ENCODE measurements at regions not wholly inside any gene's neighbourhood (a gene's known extent, or its start where the extent isn't known, plus 50 kb on each side); places are given as distances from the start of the nearest gene placed in this dataset.

DNA sequence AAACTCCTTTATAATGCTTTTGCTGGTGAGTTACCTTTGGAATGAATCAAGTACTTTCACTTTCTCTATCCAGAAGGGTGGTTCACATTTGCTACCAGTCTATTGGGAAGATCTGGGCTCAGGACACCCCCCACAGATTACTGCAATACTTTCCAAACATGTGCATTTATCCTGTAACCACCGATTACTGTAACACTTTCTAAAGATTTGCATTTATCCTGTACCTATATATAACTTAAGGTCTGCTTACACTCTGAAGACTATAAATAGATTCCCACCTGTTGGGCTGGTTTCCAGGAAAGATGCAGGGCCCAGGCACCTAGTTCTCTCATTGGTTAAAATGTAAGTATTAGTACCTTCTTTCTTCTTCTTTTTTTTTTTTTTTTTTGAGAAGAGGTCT lies 113.0 kb upstream of the NEDD4L start:
- ChIA-PET POLR2A (no interaction called here), CTCF (no interaction called here)
- 0 out of 2 replicates have a peak overlapping the region, but pooled peaks have one; percentile 7 for H3K4me2 ChIP-seq
- no peak for DNase-seq
- no peaks in the 10 kb centered on the region for H3K27me3 ChIP-seq (ENCODE audit: insufficient read depth)
- no peak overlapping the region for H3K27ac ChIP-seq (ENCODE audit: low read depth in 2 of 2, low read length in 1 of 2)
- H3F3A ChIP-seq (replicated peaks; ENCODE audit: insufficient read depth), result no peaks in the 10 kb centered on the region
- TF ChIP-seq ELF1 (IDR thresholded peaks at IDR 0.05) (no peak), TEAD4 (IDR thresholded peaks at IDR 0.05; ENCODE audit: borderline replicate concordance, insufficient read depth) (no peak), FOXJ3 (CRISPR knock-in tag; IDR thresholded peaks at IDR 0.05) (no peak), RXRA (IDR thresholded peaks at IDR 0.05; ENCODE audit: borderline replicate concordance, low read depth) (no peak), EP300 (IDR thresholded peaks at IDR 0.05; ENCODE audit: borderline replicate concordance in 1 of 2, low read depth in 1 of 2, low read length in 1 of 2) (no peak), RAD21 (IDR thresholded peaks at IDR 0.05; ENCODE audit: low read length) (no peak), FOXM1 (IDR thresholded peaks at IDR 0.05; ENCODE audit: low read depth) (no peak), JUND (IDR thresholded peaks at IDR 0.05) (no peak), EZH2phosphoT487 (IDR thresholded peaks at IDR 0.05; ENCODE audit: borderline replicate concordance, low read depth) (no peak)
- TF ChIP-seq, protein P1, sequence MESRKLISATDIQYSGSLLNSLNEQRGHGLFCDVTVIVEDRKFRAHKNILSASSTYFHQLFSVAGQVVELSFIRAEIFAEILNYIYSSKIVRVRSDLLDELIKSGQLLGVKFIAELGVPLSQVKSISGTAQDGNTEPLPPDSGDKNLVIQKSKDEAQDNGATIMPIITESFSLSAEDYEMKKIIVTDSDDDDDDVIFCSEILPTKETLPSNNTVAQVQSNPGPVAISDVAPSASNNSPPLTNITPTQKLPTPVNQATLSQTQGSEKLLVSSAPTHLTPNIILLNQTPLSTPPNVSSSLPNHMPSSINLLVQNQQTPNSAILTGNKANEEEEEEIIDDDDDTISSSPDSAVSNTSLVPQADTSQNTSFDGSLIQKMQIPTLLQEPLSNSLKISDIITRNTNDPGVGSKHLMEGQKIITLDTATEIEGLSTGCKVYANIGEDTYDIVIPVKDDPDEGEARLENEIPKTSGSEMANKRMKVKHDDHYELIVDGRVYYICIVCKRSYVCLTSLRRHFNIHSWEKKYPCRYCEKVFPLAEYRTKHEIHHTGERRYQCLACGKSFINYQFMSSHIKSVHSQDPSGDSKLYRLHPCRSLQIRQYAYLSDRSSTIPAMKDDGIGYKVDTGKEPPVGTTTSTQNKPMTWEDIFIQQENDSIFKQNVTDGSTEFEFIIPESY (IDR thresholded peaks at IDR 0.05; ENCODE audit: borderline replicate concordance, low read depth), result no peak
- TF ChIP-seq, protein P2, sequence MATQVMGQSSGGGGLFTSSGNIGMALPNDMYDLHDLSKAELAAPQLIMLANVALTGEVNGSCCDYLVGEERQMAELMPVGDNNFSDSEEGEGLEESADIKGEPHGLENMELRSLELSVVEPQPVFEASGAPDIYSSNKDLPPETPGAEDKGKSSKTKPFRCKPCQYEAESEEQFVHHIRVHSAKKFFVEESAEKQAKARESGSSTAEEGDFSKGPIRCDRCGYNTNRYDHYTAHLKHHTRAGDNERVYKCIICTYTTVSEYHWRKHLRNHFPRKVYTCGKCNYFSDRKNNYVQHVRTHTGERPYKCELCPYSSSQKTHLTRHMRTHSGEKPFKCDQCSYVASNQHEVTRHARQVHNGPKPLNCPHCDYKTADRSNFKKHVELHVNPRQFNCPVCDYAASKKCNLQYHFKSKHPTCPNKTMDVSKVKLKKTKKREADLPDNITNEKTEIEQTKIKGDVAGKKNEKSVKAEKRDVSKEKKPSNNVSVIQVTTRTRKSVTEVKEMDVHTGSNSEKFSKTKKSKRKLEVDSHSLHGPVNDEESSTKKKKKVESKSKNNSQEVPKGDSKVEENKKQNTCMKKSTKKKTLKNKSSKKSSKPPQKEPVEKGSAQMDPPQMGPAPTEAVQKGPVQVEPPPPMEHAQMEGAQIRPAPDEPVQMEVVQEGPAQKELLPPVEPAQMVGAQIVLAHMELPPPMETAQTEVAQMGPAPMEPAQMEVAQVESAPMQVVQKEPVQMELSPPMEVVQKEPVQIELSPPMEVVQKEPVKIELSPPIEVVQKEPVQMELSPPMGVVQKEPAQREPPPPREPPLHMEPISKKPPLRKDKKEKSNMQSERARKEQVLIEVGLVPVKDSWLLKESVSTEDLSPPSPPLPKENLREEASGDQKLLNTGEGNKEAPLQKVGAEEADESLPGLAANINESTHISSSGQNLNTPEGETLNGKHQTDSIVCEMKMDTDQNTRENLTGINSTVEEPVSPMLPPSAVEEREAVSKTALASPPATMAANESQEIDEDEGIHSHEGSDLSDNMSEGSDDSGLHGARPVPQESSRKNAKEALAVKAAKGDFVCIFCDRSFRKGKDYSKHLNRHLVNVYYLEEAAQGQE (IDR thresholded peaks at IDR 0.05; ENCODE audit: low read depth, low read length), result no peak
- TF ChIP-seq, protein P3, sequence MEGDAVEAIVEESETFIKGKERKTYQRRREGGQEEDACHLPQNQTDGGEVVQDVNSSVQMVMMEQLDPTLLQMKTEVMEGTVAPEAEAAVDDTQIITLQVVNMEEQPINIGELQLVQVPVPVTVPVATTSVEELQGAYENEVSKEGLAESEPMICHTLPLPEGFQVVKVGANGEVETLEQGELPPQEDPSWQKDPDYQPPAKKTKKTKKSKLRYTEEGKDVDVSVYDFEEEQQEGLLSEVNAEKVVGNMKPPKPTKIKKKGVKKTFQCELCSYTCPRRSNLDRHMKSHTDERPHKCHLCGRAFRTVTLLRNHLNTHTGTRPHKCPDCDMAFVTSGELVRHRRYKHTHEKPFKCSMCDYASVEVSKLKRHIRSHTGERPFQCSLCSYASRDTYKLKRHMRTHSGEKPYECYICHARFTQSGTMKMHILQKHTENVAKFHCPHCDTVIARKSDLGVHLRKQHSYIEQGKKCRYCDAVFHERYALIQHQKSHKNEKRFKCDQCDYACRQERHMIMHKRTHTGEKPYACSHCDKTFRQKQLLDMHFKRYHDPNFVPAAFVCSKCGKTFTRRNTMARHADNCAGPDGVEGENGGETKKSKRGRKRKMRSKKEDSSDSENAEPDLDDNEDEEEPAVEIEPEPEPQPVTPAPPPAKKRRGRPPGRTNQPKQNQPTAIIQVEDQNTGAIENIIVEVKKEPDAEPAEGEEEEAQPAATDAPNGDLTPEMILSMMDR (IDR thresholded peaks at IDR 0.05), result no peak
- H3K9me2 ChIP-seq, result no peaks in the 10 kb centered on the region
- no peaks in the 10 kb centered on the region for H3K4me1 ChIP-seq (ENCODE audit: control insufficient read depth in 1 of 2, insufficient read depth in 2 of 2, low read depth in 1 of 2, low read length in 1 of 2)
- no peaks in the 10 kb centered on the region for H3K9me3 ChIP-seq
- H3K36me3 ChIP-seq (replicated peaks in 1 of 2; ENCODE audit: control insufficient read depth in 1 of 2, insufficient read depth in 2 of 2, low read length in 1 of 2), result no peaks in the 10 kb centered on the region
- no peak overlapping the region for H3K4me3 ChIP-seq (ENCODE audit: low read depth in 2 of 2, low read length in 1 of 2)
- WGBS (ENCODE audit: low lambda C conversion rate), result 66% methylated on average over 1 of the region's 1 CpG
- no peaks in the 10 kb centered on the region for H4K20me1 ChIP-seq (ENCODE audit: insufficient read depth)
- H3K9ac ChIP-seq, result no peak overlapping the region
- 0 out of 2 replicates have a peak overlapping the region, but pooled peaks have one; percentile 9 for H2AFZ ChIP-seq (ENCODE audit: low read depth)
- H3K79me2 ChIP-seq (ENCODE audit: insufficient read depth), result no peaks in the 10 kb centered on the region
